Prostate gland (tissue), 2 donors: ENCODE measurements at regions not wholly inside any gene's neighbourhood (a gene's known extent, or its start where the extent isn't known, plus 50 kb on each side); places are given as distances from the start of the nearest gene placed in this dataset.
A peak's percentile ranks its signal among the peaks of the same experiment; 100 is the strongest.

Source experiments
- DNase-seq: peaks from one replicate; pipeline ENCODE4 v3.0.0-alpha.2; 2019; ENCODE audit warnings: low spot score
- H3K27ac ChIP-seq, 2 donors: fragments of 200-600 bp; sonication (generic); 2 replicates each; pipeline ENCODE4 v1.5.1; 2017 to 2019
- H3K27me3 ChIP-seq: fragments of 200-600 bp; sonication (generic); replicated peaks from 2 replicates; pipeline ENCODE4 v1.5.1; 2019; ENCODE audit not compliant: insufficient read depth
- H3K36me3 ChIP-seq, 2 donors: fragments of 200-600 bp; sonication (generic); 1 replicate in 1 of 2; 2 replicates in 1 of 2; pipeline versions ENCODE4 v1.5.1 to v1.8.1; 2017 to 2019
- H3K4me1 ChIP-seq: fragments of 200-600 bp; sonication (generic); replicated peaks from 2 replicates; pipeline ENCODE4 v1.5.1; 2019
- H3K4me3 ChIP-seq, 2 donors: fragments of 200-600 bp; sonication (generic); 2 replicates each; pipeline ENCODE4 v1.5.1; 2017 to 2019
- H3K9me3 ChIP-seq: fragments of 200-600 bp; sonication (generic); 2 replicates; pipeline ENCODE4 v1.5.1; 2017
- POLR2A ChIP-seq: fragments of 450-650 bp; IDR thresholded peaks from one replicate; pipeline ENCODE4 v1.6.1; 2016; ENCODE audit warnings: antibody characterized with exemption, mild to moderate bottlenecking
- POLR2AphosphoS5 ChIP-seq: sonication (generic); formaldehyde crosslinking; IDR thresholded peaks from one replicate; pipeline ENCODE4 v1.6.1; 2017; ENCODE audit warnings: antibody characterized with exemption
- WGBS: methylation state at CpG from one replicate; pipeline ENCODE4 v1.1.5; 2018; 5-methylcytosine and 5-hydroxymethylcytosine counted together
- intact Hi-C: fragments of 100-400 bp; cut with DNase I; formaldehyde crosslinking; loops from one replicate; pipeline ENCODE4 v1.14.2; 2022
- TF ChIP-seq, protein P1 (sequence below), 4 experiments: fragments of 200-600 bp in 2 of 4; fragments of 450-650 bp in 2 of 4; sonication (generic) in 2 of 4; IDR thresholded peaks; 1 replicate in 3 of 4; 2 replicates in 1 of 4; pipeline ENCODE4 v1.5.1; 2016 to 2019; ENCODE audit warnings: antibody characterized with exemption in 4 of 4, mild to moderate bottlenecking in 2 of 4, moderate library complexity in 2 of 4

DNA sequence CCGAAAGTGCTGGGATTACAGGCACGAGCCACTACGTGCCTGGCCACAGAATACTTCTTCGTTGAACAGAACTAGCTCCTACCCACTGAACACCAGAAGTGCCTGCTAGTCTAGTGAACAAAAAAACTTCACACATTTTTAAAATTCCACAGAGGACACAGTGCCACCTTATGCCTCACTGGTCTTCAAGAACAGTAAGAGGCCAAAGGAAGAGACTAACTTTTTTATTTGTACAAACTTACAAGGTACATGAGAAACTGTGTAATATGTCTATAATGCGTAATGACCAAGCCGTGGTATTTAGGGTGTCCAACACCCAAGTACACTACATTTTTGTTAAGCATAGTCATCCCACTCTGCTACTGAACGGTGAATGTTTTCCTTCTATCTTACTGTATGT is 144.4 kb upstream of the PTER start:
- intact Hi-C loops = no loop called here
- 91% methylated on average over 7 of the region's 7 CpGs for WGBS
- Histone ChIP-seq H3K27me3 (no peaks in the 10 kb centered on the region), H3K4me3 (no peak overlapping the region), H3K4me1 (no peaks in the 10 kb centered on the region), H3K27ac (no peak overlapping the region), H3K9me3 (no peaks in the 10 kb centered on the region), H3K36me3 (no peaks in the 10 kb centered on the region)
- TF ChIP-seq POLR2AphosphoS5 = no peak
- TF ChIP-seq, protein P1, sequence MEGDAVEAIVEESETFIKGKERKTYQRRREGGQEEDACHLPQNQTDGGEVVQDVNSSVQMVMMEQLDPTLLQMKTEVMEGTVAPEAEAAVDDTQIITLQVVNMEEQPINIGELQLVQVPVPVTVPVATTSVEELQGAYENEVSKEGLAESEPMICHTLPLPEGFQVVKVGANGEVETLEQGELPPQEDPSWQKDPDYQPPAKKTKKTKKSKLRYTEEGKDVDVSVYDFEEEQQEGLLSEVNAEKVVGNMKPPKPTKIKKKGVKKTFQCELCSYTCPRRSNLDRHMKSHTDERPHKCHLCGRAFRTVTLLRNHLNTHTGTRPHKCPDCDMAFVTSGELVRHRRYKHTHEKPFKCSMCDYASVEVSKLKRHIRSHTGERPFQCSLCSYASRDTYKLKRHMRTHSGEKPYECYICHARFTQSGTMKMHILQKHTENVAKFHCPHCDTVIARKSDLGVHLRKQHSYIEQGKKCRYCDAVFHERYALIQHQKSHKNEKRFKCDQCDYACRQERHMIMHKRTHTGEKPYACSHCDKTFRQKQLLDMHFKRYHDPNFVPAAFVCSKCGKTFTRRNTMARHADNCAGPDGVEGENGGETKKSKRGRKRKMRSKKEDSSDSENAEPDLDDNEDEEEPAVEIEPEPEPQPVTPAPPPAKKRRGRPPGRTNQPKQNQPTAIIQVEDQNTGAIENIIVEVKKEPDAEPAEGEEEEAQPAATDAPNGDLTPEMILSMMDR (IDR thresholded peaks at IDR 0.05) = no peak
- TF ChIP-seq POLR2A = no peak
- DNase-seq = no peak

DNA sequence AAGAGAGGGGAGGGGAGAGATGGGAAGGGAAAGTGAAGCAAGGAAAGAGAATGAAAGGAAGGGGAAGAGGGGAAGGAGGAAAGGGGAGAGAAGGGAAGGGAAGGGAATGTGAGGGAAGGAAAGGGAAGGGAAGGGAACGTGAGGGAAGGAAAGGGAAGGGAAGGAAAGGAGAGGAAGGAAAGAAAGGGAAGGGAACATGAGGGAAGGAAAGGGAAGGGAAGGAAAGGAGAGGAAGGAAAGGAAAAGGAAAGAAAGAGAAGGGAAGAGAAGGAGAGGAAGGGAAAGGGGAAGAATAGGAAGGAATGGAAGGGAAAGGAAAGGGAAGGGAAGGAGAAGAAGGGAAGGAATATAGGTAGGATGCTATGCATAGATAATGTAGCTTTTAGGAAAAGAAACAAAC is 139.7 kb upstream of the PTER start:
- Histone ChIP-seq H3K4me3 (no peak overlapping the region), H3K4me1 (no peaks in the 10 kb centered on the region), H3K9me3 (no peaks in the 10 kb centered on the region), H3K27me3 (no peaks in the 10 kb centered on the region), H3K27ac (no peak overlapping the region), H3K36me3 (no peaks in the 10 kb centered on the region)
- WGBS = 75% methylated on average over 1 of the region's 1 CpG
- no peak for DNase-seq
- TF ChIP-seq POLR2A = no peak
- intact Hi-C loops = no loop called here

DNA sequence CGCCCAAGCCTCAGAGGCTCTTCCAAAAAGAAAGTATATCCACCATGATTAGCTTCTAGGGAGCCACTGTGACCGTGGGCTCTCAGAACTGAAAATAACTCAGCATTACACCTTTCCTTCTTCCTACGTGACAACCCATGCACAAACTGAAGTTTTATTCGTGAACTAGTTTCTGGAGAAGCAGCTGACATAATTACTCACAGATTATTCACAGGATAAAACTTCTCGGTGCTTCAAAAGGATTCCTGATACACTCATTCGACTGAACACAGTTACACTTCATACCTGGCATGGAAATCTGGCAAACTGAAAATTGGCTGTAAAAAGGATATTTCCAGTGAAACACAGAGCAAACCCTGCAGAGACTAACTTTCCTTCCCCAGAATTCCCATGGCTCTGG is 139.2 kb upstream of the PTER start:
- Histone ChIP-seq H3K36me3 (no peaks in the 10 kb centered on the region), H3K4me3 (no peak overlapping the region), H3K27ac (no peak overlapping the region), H3K9me3 (no peaks in the 10 kb centered on the region), H3K27me3 (no peaks in the 10 kb centered on the region), H3K4me1 (no peaks in the 10 kb centered on the region)
- 43% methylated on average over 6 of the region's 6 CpGs for WGBS
- intact Hi-C loops = no loop called here
- DNase-seq = no peak
- TF ChIP-seq POLR2A (no peak), POLR2AphosphoS5 (no peak)
- TF ChIP-seq, protein P1 (IDR thresholded peaks at IDR 0.05) = no peak

DNA sequence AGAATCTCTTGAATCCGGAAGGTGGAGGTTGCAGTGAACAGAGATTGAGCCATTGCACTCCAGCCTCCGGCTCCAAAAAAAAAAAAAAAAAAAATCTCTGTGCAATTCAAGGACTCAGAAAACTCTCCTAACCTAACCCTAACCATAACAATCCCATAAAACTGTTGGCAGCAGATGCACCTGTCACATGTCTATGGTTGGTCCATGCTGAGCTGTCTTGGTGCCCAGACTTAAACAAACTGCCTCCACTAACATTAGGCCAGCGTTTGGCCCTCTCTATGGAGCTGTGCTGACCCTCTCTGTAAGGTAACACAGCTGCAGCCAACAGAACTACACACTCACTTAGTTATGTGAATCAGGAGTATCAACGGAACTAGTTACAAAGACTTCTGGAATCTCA is 132.5 kb upstream of the PTER start:
- no peak for TF ChIP-seq POLR2A
- H3K27me3 ChIP-seq = no peaks in the 10 kb centered on the region
- no peak for DNase-seq
- no peaks in the 10 kb centered on the region for H3K36me3 ChIP-seq
- H3K27ac ChIP-seq = no peak overlapping the region
- no peak overlapping the region for H3K4me3 ChIP-seq
- 68% methylated on average over 4 of the region's 4 CpGs for WGBS
- intact Hi-C loops = no loop called here
- no peaks in the 10 kb centered on the region for H3K9me3 ChIP-seq
- H3K4me1 ChIP-seq = no peaks in the 10 kb centered on the region

DNA sequence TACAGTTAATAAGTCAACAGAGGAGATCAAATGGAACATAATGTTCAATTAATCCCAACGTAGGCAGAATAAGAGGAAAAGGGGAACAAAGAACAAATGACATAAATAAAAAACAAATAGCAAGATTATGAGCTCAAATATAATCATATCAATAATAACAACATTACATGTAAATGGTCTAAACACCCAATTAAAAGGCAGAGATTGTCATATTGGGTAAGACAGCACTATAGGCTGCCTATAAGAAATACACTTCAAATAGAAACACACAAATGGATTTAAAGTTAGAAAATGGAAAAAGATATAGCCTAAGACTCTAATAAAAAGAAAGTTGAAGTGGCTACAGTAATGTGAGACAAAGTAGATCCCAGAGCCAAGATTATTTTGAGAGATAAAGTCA is 126.4 kb upstream of the PTER start:
- H3K9me3 ChIP-seq = no peaks in the 10 kb centered on the region
- H3K36me3 ChIP-seq = no peaks in the 10 kb centered on the region
- H3K27ac ChIP-seq = peak overlapping the region in 1 of 2 donors; percentile 39
- no peaks in the 10 kb centered on the region for H3K27me3 ChIP-seq
- DNase-seq = no peak
- TF ChIP-seq, protein P1 (IDR thresholded peaks at IDR 0.05) = no peak
- TF ChIP-seq POLR2AphosphoS5 = no peak
- no peak overlapping the region for H3K4me3 ChIP-seq
- intact Hi-C loops = no loop called here
- WGBS = 20% methylated on average over 1 of the region's 1 CpG
- no peaks in the 10 kb centered on the region for H3K4me1 ChIP-seq

DNA sequence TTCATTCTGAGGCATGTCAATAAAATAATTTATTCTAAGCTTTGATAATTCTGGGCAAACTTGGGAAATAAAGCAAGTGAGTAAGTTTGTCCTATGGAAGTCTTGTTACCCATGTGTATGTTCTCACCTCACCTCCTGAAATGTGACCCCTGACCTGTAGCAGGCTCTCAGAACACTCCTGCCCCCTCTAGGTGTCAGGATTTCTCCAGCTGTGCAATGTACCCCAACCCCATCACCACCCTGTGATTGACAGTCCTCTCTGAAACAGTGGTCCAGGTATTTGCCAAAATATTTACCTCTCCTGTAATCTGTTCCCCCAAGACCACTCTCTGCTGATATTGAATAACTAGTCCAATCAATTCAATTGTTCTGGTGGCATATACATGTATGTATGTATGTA is 122.6 kb upstream of the PTER start:
- H3K27ac ChIP-seq = no peak overlapping the region
- intact Hi-C loops = no loop called here
- H3K4me1 ChIP-seq = no peaks in the 10 kb centered on the region
- no peak overlapping the region for H3K4me3 ChIP-seq
- TF ChIP-seq, protein P1 (IDR thresholded peaks at IDR 0.05) = no peak
- TF ChIP-seq POLR2A (no peak), POLR2AphosphoS5 (no peak)
- H3K36me3 ChIP-seq = no peaks in the 10 kb centered on the region
- DNase-seq = no peak
- H3K27me3 ChIP-seq = no peaks in the 10 kb centered on the region
- no peaks in the 10 kb centered on the region for H3K9me3 ChIP-seq
